Suppressor macrophage treated with lipopolysaccharide for 1 hour (primary cell): ENCODE measurements at regions not wholly inside any gene's neighbourhood (a gene's known extent, or its start where the extent isn't known, plus 50 kb on each side); places are given as distances from the start of the nearest gene placed in this dataset.

Experiments
- DNase-seq, 3 donors: peaks; one replicate each; pipeline ENCODE4 v3.0.0-alpha.2; 2020 to 2022

DNA sequence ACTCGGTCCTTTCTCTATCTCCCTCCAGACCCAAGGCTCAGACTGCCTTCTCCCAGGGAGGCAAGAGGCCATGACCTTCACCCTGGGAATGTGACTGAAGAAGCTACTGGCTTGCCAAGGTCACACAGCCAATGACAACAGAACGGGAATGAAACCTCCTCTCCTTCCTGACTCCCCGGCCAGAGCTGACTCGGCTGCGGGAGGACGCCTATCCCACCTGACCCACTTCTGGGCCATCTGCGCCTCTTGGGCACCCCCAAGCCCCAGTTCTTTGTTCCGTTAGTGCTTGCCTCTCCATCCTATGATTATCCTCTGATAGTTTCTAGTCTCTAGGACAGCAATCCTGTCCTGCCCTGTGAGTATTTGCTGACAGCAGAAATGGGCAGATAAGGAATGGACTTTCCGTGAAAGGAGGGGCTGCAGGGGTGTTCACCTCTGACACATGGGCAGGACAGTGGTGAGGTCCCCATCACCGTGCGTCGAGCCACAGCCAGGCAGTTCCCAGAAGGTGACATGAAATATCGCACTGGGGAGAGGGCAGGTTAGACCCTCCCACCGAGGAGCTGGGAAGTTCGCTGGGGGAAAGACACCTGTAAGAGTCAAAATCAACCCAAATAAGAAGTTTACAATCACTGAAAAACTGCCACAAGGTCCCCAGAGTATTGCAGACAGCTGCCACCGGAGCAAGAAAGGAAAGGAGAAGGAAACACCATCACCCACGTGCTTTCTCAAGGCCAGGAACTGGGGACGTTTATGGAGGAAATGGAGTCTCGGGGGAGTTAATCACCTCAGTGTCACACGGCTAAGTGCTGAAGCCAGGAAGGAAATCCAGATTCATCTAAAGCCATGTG is 63.0 kb downstream of the INSIG1 start:
- peak; percentile 81 to 85 (median 81) for DNase-seq

DNA sequence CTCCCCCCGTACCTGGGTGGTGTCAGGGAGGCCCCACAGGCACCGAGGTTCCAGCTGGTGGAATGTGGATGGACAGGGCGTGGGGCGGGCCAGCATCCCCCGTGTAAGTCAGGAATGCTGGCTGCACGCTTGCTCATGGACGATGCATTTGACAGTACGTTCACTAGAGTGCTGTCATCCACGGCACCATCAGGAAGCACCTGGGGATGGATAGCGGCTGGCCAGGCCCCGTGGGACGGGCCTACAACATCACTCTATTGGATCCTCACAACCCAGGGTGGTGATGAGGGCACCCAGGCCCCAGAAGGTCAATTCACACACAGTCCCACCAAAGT is 63.6 kb downstream of the INSIG1 start:
- no peak for DNase-seq

DNA sequence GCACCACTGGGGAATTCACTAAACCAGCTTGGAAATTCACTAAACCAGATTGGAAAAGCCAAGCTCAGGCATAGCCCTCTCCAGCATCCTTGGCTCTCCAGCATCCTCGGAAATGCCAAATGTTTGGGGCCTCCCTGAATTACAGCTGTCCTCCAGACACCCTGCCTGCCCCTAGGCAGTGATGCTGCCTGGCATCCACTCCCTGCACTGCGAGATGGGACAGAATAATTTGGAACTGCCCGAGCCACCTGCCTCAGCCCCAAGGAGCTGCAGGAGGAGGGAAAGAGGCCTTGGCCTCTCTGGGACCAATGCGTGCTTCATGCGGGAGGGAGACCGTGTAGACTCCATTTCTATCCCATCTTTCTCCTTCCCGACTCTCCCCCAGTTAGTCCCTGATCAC is 64.3 kb downstream of the INSIG1 start:
- DNase-seq, result no peak

DNA sequence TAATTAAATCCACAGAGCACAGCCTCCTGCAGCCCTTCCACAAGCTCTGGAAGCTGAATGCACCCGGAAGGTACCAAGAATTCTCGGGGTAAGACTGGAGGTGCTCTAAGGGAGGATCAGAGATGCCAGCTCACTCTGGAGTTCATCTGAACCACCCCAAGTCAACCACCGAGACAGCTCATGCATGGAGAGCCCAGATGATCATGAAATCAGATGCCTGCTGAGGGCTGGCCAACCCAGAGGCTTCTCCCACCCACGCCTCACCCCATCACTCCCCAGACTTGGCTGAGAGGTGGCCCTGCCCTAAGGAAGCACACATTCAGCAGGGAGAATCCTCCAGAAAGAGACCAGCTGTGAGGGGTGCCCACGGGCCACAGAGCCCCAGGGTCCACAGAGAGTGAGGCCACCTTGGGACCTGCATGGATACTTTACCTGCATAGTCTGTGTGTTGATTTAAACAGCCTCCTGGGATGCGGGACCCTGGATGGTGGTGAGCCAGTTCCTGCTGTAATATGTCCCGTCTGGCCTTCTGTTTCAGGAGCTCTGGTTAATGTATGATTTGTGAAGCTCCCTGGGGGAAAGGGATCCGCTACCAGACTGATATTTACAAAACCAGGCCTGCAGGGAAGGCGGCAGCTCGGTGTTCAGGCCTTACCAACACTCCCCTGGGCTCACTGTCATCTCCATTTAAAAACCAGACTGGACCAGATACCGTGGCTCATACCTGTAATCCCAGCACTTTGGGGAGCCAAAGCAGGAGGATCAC is 64.9 kb downstream of the INSIG1 start:
- DNase-seq, result no peak

DNA sequence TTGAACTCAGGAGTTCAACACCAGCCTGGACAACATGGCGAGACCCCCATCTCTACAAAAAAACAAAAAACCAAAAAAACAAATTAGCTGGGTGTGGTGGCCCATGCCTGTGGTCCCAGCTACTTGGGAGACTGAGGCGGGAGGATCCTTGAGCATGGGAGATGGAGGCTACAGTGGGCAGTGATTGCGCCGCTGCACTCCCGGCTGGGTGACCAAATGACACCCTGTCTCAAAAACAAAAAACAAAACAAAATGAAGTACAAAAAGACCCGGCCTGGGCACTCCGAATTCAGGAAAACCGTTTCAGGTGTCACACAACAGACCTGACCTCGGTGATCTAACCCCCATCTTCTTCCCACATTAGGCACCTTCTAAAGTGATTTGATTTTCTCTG is 65.5 kb downstream of the INSIG1 start:
- no peak for DNase-seq

DNA sequence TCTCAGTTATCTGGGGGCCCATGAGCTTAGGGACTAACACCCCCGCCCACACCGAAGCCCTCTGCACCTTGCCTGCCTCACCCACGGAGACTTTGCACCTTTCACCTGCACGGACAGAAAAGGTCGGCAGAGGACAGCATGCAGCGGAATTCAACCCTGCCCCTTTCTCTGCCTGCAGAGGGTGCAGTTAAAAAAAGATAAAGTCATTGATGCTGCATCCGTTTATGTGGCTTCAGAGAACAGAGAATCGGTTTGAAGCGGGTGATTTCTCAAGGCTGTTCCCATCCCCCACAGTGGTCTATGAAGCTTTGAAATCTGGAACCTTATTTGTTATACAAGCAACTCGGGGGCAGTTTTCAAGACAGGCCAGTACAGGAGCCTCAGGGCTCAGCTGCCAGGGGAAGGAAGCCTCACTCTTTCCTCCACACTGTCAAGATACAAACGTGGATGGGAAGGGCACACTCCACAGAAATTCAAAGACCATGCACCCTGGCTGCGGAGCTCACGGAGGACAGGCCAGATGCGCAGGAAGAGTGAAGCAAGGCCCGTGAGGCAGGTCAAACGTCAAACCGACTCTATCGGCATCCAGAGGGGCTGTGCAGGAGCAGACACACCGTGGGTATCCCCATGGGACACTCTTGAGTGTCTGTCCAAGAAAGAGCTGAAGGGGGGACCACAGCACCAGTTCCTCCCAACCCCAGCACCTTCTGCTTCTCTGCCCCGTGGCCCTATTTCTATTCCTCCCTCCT is 66.3 kb downstream of the INSIG1 start:
- no peak for DNase-seq

DNA sequence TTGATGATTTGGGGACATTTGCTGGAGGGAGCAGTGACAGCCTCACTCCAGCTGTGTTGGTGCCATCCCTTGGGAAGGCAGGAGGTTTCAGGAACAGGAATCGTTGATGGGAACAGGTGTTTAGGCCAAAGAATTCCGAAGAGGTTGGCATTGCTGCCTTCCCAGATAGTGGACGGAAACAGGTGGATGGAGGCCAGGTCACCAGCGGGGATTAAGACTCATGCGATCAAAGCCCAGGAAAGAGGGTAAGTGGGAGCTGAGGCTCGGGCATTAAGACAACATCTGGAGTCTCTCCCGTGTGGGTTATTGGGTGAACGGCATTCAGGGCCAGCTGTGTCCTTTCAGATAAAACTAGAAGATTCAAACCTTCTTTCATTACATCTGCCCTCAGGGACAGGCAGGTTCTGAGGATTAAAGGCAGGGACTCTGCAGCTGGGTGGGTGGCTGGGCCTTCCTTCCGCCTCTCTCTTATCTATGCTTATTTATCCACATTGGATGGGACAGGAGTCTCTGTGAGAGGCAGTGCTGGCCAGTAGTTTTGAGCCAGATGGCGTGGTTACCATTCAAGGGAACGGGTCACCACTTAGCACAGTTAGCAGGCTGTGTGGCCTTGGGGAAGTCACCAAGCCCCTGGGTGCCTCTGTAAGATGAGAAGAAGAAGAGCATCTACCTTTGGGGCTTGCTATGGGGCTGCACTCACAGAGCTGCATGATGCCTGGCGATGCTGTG is 67.6 kb downstream of the INSIG1 start:
- peak in 1 of 3 donors; percentile 16 for DNase-seq

DNA sequence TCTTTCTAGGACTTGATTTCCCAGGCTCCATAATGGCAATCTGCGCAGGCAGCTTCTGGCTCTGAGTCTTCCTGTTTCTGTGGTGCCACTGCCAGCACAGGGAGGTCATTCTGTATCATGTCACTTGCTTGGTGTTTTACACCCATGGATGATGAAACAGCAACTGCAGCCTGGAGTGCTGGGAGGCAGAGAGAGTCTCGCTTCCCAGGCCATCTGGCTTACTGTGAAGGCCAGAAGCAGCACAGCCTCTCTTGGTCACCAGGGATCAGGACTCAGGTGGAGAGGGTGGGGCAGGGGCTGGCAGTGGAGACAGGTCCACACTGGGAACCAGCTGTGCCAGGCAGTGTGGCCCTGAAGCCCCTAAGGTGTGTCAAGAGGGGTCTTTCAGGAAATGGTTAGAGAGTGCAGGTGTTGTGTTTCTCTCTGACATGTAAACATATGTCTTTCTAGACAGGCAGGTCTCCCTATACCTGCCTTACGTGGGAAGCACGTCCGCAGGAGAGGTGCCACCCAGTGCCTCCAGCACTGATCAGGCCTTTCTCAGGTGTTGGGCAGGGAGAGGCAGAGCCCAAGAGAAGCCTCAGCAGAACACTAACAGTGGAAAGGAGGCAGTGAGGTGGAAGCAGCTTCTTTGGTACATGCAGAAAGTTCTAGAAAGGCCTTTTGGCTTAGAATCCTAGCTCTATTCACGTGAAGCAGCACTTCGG is 71.4 kb downstream of the INSIG1 start:
- DNase-seq, result peak in 2 of 3 donors; percentile 39 to 52

DNA sequence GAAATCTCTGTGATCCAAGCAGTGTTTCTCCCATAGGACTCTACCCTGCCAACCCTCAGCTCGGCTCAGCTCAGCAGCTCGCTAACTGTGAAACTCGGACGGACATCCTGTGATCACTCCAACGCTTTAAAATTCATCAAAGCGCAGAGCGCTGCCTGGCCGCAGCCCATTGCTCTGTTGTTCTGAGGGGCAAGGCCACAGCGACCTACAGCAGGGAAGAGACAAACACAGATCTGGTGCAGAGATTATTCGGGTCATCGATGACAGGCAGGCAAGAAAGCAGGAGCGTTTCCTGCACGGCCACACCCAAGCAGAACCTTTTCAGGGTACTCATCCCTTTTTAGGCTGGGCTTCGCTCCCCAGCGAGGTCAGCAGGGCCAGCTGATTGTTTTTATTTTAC is 72.1 kb downstream of the INSIG1 start:
- no peak for DNase-seq

DNA sequence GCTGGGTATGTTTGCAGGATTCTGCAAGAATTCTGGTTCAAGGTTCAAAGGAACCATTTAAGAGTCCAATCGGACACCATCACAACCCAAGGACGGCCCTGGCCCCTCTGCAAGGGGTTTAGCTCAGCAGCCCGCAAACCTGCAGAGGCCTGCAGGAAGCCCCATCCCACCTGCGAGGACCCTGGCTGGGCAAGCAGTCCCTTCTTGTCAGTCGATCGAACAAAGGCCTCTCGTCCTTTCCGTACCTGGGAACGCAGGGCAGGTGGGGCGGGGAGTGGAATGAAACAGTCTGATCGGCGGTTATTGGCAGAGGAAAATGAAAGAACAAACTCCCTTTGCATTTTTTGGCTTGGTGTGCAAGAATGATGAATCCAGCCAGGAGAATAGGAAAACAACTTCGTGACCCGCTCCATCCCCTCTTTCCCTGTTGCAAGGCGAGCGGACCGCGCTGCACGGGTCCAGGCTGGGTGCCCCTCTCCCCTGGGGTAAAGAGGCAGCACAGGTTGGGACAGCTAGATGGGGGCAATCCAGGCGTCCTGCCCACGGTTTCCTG is 73.7 kb downstream of the INSIG1 start:
- no peak for DNase-seq

DNA sequence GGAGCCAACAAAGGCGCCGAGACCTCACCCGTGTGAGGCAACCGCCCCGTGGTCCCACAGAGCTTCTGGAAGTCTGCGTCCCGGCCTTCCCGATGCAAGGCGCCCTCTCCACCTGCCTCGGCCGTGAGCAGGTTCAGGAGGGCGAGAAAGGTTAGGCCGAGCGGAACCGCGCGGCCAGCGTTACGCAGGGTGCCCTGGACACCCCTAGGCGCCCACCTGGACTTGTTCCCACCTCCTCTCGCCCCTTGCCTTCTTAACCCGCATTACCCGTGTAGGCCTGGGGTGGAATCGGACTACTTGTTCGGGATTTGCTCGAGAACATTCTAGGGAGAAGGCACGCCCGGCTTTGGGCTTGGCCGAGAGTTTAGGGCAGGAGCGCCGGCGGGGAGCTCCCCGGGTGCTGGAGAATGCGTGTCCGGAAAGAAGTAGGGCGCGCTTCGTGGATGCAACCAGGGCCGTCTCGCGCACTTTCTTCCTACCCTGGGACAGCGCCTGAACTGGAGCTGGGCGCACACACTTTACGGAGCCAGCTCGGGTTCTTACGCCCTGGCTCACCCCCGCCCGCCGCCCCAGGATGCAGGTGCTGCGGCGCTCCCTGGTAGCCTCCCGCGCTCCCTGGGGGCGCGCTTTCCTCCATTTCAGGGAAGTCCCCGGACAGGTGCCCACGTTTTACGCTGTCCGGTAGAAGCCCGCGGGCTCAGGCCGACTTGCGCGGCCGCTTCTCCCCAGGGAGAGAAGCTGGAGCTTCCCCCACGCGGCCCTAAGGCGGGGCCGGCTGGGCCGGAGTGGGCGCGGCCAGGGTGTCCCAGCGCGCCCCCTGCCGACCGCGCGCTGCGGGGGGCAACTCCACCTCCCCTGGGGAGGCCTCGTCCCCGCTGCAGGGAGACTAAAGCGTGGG is 74.5 kb downstream of the INSIG1 start:
- DNase-seq, result peak; percentile 74 to 91 (median 81)

DNA sequence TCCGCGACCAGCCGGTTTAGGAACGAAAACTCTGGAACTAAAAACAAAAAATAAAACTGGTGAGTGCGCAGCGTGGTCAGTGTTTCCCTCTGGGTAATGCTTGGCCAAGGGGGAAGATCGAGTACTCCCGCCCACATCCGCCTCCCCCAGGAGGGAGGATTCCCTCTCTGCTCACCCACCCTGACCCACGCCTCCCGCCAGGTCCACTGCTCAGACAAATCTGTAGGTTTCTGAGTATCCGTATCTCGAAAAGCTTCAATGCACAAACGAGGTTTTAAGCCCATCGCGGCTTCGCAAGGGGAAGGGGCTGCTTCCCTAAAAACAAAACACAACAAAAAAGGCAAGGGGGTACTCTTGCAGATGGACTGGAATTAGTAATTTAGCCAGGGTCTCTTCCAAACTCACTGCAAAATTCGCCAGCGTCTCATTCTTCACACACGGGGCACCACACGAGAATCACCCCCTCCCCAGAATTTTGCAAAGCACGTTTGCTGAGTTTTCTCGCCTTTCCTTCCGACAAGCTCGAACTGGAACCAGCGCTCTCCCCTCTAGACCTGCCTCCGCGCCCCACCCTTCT is 75.2 kb downstream of the INSIG1 start:
- no peak for DNase-seq

DNA sequence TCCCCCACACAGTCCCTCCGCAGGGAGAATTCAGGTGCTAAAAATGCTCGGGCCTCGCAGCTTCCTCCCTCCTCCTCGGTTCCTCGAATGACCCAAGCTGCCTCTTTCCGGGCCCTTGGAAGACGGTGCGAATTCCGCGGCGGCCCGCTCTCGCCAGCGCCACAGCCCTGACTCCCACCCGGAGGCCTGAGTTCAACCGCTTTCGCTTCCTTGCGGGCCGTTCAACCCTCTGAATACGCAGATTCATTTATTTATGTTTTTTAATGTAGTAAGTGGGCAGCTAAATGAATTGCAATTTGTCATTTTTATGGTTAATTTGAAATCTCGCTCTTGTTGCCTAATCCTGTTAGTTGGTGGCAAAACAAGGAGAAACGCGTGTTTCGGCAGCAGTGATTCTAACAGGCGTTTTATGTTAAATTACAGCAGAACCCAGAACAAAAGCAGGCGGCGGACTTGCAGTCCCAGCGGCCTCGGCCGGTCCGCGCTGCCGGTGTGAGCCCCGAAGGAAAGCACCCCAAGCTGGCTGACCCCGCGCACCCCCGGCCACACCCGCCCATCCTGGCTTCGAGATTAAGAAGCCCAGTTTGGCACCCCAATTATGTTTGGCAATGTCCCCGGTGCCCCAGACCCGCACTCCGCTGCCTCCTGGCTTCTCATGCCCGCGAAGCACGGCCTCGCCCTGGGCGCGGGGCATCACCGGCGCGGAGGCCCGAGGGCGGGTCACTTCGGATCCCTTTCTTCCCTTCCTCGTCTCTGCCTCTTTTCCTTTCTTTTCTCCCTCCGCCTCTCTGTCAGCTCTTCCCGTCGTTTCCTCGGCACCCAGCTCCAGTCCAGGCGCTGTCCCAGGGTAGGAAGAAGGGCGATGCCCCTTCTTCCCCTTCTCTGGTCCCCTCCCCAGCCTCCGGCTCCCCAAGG is 75.9 kb downstream of the INSIG1 start:
- DNase-seq, result peak; percentile 32 to 58 (median 39)

DNA sequence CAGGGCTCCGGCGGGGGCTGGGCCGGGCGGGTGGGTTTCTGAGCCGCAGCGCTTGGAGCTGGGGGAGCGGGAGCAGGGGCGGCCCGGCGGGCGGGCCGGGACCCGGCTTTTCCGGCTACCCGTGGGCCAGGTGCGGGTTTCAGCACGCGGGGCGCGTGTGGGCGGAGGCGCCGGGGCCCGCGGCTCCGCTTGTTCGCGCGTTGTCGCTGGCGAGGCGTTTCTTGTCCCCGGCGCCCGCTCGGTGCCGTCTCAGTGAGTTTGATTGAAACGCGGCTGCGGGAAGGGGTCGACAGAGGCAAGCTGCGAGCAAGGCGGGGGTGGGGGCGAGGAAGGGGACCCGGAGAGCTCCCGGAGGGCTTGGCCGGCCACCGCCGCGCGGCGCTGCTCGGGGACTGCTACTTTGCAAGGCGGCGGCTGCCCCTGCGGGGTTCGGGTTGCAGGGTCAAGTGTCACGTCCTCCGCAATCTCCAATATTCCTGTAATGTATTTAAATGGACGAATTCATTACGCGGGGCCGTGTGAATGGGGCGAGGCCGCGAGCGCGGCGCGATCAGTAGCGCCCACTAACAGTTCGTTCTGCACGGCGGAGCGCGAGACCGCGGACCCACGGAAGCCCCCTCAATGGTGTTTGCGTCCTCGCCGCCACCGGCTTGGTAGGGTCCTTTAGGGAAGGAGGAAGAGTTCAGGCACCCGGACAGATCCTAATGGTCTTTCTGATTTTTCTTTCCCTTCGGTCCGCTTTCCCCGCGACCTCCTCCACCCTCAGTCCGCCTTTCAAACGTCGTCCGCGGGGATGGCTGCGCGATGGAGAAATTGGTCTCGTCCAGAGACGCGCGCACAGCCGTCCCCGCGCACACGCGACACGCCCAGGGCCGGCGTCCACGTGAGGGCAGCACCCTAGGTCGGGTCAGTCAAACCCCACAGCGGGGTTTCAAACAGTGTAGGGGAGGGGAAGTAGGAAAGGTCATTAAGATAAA is 76.9 kb downstream of the INSIG1 start:
- peak in 1 of 3 donors; percentile 56 for DNase-seq

DNA sequence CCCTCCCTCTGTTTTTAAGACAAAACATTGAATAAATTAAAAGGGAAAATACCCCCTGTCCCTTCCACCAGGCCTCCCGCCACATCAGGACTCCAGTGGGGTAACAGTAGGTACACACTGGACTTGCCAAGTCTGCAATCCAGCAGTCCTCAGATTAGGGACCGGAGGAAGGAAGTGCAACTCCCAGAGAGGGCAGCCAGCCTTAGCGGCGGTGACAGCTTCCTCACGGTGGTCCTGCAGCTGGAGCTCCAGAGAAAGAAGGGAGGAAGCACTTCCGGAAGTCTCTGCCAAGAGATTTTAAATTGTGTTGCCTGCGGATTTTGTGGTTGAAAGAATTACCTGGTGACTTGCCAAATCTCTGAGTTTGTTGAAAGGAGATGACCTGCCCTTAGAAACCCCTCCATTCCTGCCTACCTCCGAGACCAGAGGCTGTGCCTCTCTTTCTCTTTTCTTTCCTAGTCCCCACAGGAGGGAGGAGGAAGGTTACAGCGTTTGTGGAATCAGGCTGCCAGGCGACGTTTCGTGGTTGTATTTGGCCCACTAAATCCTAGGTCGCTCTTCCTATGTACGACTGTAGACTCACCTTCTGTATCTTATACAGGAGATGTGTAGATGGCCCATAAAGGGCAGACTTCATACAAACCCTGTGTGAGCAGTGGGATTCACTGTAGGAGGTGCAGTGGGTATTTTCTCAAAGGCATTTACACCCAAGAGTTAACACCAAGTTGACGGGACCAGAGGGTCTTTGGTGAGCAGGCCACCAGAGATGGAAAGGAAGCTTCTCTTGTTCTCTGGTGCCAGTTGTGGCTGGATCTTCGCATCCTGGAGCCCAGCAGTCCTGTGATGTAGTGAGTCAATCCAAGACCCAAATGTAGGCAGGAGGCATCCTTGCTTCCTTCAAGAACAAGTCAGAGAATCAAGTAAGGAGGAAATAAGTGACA is 77.9 kb downstream of the INSIG1 start:
- no peak for DNase-seq

DNA sequence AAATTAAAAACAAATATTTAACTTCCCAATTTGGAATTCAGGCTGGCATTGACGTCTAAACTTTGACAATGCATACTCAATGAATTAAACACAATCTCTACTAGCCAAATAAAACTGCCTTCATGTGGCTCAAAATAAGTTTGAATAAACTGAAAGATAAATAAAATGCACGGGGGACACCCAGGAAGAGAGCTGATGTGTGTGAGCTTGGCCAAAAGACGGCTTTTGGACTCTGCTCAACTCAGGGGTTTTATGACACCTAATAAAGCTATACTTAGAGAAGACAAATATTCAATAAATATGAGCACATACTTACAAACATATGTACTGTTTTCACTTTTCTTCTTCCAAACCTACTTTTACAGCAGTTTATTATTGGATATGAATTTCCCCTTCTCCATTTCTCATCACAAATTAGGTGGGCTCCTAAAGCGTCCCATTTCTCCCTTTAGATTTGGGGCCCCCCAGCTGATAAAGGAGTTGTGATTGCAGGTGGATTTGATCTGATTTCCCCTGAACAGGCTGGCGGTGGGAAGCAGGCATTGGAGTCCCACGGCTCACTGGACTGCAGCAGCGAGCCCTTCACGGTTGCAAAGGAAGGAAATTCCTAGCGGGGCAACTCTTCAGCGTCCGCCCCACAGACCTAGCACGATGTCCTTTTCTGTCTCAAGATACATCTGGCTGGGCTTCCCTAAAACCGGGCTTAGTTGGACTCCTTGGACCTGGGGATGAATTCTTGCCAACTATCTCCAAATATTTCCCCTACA is 79.6 kb downstream of the INSIG1 start:
- DNase-seq, result peak in 1 of 3 donors; percentile 55
